Stimulated activated CD8-positive, alpha-beta memory T cell treated with anti-CD3 and anti-CD28 coated beads, Interleukin-4, amount 100 ng/mL, for 24 hours (primary cell): ENCODE measurements at regions not wholly inside any gene's neighbourhood (a gene's known extent, or its start where the extent isn't known, plus 50 kb on each side); places are given as distances from the start of the nearest gene placed in this dataset.

ENCODE experiments used
- DNase-seq: peaks from one replicate; pipeline ENCODE4 v3.0.0-alpha.2; 2020; ENCODE audit warnings: low read depth

DNA sequence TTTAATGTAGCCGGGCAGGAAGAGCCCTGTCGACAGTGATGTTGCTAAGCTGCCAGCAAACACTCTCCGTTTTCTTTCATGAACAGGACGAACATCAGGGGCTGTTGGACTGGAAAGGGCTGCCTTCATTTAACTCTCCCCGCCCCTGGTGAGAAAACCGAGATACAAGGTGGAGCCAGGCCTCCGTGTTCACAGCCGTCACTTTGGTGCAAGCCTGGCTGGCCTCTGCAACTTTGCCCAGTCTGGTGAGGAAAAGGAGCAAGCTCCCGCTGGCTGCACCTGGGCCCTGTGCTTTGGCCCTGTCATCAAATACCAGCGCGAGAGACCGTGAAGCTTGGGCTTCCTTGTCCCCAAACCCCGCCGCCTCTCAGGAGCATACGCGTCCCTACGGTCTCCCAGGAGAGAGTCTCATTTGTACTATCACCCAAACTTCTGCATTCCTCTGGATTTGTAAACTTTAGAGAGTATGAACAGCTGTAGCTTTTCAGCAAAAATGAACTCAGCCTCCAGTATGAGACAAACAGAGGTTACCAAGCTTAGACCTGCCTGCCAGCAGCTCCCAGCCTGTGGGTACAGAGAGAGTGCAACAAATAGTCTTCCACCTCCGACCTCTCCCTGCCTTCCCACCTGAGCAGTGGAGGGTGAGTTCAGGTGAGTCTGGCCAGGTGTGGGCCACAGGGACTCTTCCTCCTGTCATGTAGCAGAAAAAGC, 445.3 kb upstream of the MGMT start:
- no peak for DNase-seq

DNA sequence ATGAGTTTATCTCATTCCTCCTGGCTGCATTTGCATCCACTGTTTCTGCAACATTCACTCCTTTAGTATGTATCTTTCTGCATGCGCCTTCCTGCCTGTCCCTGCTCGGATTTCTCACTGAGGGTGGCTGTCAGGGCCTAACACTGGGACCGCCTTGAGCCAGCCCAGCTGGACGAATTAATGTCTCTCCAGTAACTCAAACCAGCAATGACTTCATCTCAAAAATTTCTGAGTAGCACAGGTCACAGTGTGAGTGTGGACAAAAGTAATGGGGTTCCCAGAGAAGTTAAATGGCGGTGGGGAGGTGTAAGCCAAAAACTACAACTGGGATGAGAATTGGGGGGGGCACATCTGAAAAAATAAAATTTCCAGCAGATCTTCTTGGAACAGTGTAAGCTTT, 444.0 kb upstream of the MGMT start:
- DNase-seq = no peak

DNA sequence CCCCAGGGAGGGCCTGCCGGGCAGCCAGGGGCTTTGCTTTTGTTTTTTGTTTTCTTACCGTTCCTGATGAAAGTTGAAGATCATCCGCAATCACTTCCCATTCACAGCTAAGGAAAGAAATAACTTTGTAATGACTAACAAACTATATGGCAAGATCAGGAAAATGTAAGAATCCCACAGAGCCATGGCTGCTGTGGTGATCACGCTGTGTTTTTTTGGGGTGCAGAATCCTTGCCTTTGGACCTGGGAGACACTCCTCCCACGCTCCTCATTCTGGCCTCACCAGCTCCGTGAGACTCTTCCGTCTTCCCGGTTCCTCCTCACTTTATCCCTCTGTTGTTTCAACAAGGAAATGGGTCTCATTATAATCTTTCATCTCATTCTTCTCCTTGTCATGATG, 443.0 kb upstream of the MGMT start:
- DNase-seq = no peak

DNA sequence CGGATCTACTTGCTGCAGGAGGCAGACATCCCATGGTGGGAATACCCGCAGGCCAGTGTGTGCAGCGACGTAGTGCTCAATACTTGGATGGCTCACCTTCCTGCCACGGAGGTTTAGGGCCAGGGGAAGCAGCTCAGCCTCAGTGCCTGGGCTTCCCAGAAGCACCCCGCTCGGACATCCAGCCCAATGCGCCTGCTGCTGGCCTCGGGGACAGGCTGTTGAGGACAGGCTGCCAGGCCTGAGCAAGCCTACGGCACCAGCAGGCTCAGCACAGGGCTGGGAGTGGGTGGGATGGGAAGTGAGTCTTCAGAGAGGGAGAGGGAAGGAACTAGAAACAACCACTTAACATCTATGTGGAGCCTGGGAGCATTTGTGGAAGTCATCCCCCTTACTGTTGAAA, 441.3 kb upstream of the MGMT start:
- DNase-seq = no peak

DNA sequence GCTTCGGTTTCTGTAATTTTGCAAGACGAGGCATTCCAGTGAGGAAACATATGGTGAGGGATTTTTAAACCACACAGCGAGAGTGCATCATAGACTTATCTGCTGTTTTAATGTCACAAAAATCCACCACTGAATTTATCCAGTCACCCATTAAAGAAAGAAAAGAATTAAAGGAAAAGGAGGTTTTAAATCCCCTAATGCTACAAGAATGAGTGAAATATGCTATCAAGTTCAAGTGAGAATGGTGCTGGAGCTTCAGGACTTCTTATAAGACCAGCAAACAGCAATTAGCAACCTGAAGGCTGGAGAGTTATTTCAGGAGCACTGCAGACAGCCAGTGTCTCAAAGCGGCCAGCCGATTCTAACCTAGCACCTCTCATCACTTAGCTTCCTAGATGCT, 439.1 kb upstream of the MGMT start:
- DNase-seq = no peak

DNA sequence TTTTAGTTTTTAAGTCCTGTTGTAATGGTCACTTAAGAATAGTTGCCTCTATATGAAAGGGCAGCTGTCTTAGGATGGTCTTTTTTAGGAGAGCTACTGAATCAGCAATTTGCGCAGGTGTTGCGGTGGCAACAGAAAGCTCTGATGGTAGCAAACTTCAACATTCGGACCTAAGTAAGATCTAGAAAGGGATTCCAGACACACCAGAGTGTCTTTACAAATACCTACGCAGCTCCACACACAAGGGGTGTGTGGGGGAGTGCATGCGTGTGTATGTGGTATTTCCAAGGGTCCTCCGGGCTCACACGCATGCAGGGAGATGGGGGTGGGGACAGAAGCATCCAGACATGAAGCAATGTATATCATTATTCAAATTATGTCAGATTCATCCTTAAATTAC, 438.6 kb upstream of the MGMT start:
- no peak for DNase-seq

DNA sequence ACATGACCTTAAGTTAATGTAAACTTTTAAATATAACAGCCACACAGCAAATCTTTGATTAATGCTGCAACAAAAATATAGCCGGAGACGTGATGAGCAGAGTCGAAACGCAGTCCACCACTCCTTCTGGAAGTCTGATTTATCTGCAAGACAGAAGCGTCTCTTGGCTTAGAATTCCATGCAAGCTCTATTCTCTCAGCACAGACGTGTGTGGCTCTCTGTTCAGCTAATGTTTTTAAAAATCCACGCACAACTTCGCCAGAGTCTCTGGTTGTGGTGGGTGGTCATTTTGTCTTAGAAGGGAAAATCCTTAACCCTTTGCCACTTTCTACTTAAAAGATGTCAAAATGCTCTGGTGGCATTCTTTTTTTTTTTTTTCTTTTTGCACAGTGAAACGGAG, 438.0 kb upstream of the MGMT start:
- no peak for DNase-seq

DNA sequence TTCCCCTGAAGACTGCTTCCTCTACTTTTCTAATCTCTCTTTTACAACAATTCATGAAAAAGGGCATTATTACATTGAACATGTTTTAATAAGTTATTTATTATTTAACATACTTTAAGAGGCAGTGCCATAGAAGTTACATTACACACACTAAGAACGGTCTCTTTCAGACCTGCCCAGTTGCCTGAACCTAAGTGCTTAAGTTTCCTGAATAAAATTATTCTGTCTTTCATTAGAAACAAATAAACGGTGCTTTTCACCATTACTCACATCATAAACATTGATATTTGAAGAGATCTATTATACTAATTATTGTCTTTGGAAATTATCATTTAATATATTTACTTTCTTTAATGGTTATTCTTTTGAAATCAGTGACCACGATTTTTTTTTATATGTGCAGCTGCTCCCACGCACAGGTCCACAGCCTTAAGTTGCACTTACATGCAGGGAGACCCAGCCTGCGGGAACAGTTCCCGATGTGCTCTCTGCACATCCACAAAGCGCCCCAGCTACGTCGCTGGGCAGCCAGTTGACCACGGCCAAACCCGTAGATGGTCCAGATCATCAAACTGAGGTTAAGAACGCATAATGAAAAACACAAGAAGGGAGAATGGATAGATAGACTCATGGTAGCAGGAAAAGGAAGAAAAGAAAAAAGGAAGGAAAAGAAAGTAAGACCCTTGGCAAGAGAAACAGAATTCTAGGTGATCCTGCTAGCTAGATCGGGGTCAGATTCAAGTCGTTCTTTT, 437.0 kb upstream of the MGMT start:
- DNase-seq = no peak

DNA sequence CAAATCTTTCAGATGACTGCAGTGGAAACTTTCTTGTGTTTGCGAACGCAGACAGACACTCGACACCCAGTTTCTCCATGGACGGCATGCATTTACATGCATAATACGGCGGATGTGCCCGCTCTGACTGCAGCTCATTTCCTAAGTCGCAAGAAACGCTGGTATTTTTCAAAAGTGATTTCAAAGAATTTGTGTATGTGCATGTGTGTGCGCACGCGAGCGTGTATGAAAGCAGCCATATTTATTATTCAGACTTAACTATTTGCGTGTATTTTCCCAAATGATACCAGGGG, 436.5 kb upstream of the MGMT start:
- DNase-seq = no peak

DNA sequence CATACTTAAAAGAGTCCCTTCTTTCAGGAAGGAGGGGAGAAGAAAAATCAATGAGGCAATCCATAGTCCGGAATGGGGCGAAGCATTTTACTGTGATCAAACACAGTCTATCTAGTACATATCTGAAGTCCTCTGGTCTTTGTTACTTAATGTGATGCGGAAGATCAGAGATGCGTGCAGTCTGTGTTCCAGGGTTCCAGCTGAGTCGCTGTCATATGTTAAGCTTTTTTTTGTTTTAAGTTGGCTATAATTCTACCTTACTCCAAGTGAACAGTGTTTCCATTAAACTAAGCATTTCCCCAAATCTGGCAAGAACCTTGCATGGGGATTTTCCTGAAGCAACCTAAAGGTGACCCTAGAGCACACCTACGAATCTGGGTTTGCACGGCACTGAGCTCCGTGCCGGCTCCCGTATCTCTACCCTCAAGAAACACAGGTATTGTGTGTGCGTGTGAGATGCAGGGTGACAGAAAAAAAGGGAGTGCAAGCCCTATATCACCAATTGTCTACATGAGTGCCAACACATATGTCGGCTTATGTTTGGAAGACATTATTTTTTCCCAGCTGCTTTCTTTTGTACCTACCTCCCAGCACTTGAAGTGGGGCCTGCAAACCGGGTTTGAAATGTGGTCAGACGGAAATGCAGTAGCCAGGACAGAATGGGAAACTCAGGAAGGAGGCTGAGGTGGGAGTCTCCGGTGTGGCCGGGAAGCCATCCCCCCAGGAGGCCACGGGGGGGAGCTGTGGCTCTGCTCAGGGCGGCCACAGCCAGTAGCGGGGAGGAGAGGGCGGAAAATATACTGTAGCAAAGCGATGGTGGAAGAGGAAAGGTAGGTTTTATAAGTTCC, 435.8 kb upstream of the MGMT start:
- DNase-seq = no peak

DNA sequence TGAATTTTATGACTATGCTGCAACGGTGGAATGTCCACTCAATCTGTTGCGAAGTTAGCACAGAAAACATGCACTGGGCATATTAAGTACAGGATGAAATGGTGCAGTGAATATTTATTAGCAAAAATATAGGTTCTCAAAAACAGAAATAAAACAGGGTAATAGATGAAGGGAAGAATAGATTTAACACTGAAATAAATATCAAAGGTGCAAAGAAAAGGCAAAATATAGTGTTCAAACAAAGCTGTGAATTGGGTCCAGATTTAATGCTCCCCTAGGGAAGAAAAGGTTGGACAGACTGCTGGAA, 435.2 kb upstream of the MGMT start:
- DNase-seq = no peak

DNA sequence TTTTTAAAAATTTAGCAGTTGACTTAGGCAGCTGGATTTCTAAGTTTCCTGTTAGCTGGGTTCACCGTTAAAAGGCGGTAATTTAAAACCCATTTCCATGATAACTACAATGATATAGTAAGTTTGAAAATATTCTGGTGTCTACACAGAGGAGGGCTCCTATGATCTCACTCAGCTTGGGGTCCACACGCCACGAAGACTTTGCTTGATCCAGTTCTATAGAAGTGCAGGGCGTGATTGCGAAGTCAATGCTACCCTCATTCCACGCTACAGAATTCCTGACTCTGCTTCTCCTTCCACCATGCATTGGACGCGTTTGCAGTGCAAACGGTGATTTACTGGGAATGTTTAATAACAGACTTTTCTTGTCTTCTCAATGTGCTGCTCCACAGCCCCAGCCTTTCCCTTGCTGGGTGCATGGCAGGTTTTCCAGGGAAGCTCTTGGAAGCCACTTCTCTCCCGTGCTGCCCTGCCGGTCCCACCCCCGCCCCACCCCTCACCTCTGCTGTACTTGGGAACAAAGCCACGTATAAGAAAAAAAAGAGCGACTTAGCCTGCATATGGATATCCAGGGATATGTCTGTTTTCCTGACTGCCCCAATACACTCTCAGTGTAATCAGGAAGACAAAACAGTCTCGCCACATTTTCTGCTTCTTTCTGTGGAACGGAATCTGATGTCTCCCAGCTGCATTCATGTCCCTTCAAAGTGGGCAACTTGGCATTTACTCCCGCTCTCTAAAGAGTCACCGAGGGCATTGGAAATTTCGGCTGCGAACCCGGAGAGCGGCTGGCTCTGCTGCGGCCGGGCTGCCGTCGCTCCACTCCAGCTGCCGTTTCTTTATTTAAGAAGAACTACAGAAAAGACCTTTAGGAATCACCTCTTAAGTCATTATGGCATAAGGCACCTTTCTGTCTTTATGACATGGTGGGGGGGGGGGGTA, 434.4 kb upstream of the MGMT start:
- no peak for DNase-seq

DNA sequence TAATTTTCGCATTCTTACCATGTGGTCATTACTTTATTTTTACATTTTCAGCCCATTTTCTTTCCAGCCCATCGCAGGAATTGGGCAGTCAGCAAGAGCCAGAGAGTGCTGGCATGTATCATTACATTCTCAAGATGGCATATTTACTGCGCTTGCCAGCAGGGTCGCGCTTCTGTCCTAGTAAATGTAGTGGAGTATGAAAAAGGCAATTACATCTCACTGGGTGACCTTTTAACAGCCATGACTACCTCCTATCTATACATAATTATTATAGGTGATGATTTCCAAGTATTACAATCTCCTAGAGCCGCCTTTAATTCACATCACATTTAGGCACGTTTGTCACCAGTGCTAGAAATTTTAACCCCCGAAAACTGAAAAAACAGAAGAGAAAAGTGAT, 433.7 kb upstream of the MGMT start:
- DNase-seq = no peak

DNA sequence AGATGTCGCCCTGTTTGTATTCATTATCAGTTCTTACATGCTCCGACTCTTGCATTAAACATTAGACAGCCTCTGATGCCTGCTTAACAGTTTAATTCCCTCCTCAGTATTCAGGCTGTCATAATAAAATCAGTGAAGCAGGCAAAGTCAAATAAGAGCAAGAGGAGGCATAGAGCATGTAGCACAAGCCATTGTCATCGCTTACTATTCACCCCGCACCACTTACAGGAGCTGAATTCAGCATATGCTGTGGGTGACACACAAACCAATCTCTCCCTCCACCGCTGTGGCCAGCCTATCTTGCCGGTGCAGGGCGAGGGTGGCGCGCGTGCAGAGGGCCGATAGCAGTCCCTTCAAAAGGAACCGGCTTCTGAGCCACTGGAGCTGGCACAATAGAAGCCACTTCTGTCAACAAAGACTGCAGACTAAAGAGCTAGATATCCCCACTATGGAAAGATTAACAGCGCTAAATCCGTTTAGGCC, 433.2 kb upstream of the MGMT start:
- DNase-seq = no peak

DNA sequence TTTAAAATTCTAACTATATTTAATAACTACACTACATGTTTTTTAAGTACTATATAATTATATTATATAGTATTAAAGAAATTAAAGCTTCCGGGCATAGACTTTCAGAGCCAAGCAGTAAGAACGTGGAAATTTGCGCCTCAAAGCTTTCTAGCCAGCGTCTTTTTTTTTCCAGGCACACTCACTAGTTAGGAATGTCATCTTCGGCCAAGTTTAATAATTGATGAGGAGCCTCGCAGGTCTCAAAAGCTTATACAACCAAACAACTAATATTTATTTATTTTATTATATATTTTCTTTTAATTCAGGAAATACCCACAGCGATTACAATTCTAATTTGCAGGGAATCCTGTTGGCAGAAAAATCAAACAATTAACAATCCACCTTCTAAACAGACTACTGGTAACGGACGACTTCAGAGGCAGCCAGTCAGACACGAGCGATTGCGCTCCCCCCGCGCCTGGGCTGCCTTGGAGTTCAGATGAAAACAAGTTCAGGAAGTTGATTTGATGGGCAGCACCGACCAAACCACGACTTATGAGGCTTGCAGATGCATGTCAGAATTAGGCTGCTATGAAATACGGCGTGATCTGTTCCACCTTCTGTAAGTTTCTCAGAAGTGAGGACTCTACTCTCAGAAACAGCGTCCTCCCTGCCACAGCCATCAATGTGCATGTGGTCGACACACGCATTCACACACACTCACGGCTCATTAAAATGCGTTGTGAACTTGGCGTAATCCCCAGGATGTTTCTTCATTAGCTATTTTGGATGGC, 431.8 kb upstream of the MGMT start:
- no peak for DNase-seq

DNA sequence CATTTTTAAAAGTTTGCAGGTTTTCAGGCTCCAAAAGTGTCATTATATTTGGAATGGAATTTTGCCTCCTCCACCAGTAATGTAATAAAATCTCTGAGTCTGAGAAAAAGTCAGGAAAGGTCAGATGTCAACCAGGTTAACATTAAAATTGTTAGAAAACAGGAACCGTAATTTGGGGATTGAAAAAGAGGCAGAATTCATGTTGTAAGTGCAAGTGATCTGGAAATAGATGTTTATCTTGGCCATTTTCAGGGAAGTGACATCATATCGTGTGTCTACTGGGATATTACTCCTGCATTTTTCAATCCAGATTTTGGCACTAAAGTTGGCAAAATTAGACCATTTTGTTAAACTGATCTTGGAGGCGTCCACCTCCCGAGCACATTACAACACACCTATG, 428.5 kb upstream of the MGMT start:
- DNase-seq = no peak

DNA sequence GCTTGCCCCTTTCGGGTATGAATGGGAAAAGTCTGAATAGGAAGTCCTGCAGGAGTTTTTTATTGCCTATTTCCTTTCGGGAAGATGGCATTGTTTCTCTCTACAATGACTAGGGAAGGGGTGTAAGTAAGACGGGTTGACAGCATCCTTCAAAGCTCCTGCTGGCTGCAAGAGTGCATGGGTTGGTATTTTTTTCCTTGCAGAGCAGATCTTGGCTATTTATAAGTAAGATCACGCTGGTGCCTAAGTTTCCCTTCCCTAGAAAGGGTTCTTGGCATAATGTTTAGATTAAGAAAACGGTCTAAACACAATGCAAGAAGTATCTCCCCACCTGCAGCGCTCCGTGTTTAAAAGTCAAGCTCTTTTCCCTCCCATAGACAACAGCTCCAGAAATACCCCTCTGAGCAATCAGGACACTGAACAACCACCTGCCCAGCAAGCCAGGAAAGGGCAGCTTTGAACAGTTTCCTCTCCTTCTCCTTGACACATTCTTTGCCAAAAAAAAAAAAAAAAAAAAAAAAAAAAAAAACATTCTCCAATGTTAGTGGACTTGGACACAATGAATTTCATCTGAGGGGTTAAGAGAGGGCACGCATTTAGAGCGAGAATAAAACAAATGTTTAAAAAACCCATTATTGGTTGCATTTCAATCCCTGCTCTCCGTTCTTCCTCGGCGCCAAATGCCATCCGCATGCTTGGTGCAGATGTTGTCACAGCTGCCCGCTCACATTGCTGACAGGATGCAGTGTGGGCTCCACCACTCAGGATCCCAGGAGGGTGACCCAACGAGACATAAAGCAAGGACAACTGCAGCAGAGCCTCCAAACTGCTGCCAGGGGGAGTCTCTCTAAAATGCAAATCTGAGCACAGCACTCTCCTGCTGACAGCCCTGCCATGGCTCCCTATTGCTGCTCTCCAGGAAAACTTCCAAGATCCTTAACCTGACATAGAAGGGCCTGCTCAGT, 427.4 kb upstream of the MGMT start:
- DNase-seq = no peak

DNA sequence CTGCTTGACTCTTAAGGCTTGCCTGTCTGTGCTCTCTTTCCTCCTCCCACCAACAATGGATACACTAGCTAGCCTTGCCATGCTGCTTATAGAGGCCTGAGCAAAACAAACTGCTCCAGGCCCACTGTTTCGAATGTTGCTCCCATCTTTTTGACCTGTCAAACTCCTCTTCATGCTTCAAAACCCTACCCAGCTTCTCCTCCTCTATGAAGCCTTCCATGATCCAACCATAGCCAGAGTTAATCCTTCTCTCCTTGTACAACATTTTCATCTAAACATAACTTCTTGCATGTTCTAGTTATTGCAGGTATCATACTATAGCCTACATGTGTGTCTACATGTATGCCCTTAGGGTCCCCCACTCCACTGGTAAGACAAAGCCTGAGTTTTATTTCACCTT, 426.7 kb upstream of the MGMT start:
- no peak for DNase-seq

DNA sequence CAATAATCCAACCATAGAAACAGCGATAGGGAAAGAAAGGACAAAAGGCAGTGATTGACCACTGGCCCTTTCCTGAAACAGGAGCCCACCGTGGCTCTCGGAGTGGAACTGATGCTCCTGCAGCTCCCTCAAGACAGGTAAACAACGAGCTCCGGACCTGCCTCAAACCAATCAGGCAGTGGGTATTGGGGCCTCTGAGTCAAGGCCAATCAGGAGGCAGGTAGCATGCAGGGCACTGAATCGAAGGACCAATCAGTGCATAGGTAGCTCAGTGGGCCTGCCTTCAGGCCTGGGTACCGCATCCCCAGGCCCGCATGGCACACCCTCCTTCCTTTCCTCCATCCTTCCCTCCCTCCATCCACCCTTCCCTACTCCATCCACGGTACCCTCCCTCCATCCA, 425.1 kb upstream of the MGMT start:
- DNase-seq = no peak
